ENCODE measurements at regions not wholly inside any gene's neighbourhood (a gene's known extent, or its start where the extent isn't known, plus 50 kb on each side); places are given as distances from the start of the nearest gene placed in this dataset.

DNA sequence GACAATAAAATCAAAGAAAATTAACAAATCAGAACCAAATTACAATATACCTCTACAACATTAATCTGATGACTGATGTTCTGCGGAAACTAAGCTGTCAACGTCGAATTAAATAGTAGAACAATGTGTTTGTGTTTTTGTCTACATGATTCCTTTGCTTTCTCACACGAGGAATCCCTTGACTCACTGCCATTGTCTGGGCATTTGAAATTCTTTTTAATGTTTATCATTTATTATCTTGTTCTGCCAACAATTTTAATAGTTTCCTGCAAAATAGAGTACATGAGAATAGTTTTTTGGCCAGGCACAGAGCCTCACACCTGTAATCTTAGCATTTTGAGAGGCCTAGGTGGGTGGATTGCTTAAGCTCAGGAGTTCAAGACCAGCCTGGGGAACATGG lies 76.6 kb upstream of the KRAS start (continued):
- TF ChIP-seq, protein P1, sequence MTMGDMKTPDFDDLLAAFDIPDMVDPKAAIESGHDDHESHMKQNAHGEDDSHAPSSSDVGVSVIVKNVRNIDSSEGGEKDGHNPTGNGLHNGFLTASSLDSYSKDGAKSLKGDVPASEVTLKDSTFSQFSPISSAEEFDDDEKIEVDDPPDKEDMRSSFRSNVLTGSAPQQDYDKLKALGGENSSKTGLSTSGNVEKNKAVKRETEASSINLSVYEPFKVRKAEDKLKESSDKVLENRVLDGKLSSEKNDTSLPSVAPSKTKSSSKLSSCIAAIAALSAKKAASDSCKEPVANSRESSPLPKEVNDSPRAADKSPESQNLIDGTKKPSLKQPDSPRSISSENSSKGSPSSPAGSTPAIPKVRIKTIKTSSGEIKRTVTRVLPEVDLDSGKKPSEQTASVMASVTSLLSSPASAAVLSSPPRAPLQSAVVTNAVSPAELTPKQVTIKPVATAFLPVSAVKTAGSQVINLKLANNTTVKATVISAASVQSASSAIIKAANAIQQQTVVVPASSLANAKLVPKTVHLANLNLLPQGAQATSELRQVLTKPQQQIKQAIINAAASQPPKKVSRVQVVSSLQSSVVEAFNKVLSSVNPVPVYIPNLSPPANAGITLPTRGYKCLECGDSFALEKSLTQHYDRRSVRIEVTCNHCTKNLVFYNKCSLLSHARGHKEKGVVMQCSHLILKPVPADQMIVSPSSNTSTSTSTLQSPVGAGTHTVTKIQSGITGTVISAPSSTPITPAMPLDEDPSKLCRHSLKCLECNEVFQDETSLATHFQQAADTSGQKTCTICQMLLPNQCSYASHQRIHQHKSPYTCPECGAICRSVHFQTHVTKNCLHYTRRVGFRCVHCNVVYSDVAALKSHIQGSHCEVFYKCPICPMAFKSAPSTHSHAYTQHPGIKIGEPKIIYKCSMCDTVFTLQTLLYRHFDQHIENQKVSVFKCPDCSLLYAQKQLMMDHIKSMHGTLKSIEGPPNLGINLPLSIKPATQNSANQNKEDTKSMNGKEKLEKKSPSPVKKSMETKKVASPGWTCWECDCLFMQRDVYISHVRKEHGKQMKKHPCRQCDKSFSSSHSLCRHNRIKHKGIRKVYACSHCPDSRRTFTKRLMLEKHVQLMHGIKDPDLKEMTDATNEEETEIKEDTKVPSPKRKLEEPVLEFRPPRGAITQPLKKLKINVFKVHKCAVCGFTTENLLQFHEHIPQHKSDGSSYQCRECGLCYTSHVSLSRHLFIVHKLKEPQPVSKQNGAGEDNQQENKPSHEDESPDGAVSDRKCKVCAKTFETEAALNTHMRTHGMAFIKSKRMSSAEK (CRISPR knock-in tag; IDR thresholded peaks at IDR 0.05; ENCODE audit: borderline replicate concordance), result no peak
- TF ChIP-seq ATF6 (CRISPR knock-in tag; IDR thresholded peaks at IDR 0.05) (no peak), KAT7 (CRISPR knock-in tag; IDR thresholded peaks at IDR 0.05; ENCODE audit: borderline replicate concordance) (no peak), SMAD3 (CRISPR knock-in tag; IDR thresholded peaks at IDR 0.05; ENCODE audit: borderline replicate concordance) (no peak)
- TF ChIP-seq, protein P2, sequence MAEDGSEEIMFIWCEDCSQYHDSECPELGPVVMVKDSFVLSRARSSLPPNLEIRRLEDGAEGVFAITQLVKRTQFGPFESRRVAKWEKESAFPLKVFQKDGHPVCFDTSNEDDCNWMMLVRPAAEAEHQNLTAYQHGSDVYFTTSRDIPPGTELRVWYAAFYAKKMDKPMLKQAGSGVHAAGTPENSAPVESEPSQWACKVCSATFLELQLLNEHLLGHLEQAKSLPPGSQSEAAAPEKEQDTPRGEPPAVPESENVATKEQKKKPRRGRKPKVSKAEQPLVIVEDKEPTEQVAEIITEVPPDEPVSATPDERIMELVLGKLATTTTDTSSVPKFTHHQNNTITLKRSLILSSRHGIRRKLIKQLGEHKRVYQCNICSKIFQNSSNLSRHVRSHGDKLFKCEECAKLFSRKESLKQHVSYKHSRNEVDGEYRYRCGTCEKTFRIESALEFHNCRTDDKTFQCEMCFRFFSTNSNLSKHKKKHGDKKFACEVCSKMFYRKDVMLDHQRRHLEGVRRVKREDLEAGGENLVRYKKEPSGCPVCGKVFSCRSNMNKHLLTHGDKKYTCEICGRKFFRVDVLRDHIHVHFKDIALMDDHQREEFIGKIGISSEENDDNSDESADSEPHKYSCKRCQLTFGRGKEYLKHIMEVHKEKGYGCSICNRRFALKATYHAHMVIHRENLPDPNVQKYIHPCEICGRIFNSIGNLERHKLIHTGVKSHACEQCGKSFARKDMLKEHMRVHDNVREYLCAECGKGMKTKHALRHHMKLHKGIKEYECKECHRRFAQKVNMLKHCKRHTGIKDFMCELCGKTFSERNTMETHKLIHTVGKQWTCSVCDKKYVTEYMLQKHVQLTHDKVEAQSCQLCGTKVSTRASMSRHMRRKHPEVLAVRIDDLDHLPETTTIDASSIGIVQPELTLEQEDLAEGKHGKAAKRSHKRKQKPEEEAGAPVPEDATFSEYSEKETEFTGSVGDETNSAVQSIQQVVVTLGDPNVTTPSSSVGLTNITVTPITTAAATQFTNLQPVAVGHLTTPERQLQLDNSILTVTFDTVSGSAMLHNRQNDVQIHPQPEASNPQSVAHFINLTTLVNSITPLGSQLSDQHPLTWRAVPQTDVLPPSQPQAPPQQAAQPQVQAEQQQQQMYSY (CRISPR knock-in tag; IDR thresholded peaks at IDR 0.05), result no peak
- TF ChIP-seq, protein P3, sequence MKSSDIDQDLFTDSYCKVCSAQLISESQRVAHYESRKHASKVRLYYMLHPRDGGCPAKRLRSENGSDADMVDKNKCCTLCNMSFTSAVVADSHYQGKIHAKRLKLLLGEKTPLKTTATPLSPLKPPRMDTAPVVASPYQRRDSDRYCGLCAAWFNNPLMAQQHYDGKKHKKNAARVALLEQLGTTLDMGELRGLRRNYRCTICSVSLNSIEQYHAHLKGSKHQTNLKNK (CRISPR knock-in tag; IDR thresholded peaks at IDR 0.05), result no peak

GRCh38 chr12:25326326-25326725 lies 75.6 kb upstream of the KRAS start:
- H3K4me3 Mint-ChIP-seq, result no peak overlapping the region
- no peak for ATAC-seq
- peaks cover 25% of the 10 kb centered on the region for H3K4me1 Mint-ChIP-seq
- ChIA-PET POLR2A (no interaction called here), CTCF (no interaction called here)
- no peaks in the 10 kb centered on the region for H3K27me3 Mint-ChIP-seq (ENCODE audit: low read depth)
- no peaks in the 10 kb centered on the region for H3K36me3 Mint-ChIP-seq
- no peak for DNase-seq (ENCODE audit: low spot score)
- H3K27ac Mint-ChIP-seq, result no peak overlapping the region
- no peaks in the 10 kb centered on the region for H3K9me3 Mint-ChIP-seq
- TF ChIP-seq NR1H2 (CRISPR knock-in tag; IDR thresholded peaks at IDR 0.05) (no peak), ZSCAN18 (CRISPR knock-in tag; IDR thresholded peaks at IDR 0.05) (no peak), ZNF396 (CRISPR knock-in tag; IDR thresholded peaks at IDR 0.05; ENCODE audit: borderline replicate concordance) (no peak), NFATC4 (CRISPR knock-in tag; IDR thresholded peaks at IDR 0.05) (no peak), FOXP1 (CRISPR knock-in tag; IDR thresholded peaks at IDR 0.05; ENCODE audit: borderline replicate concordance) (no peak)
- TF ChIP-seq, protein P4, sequence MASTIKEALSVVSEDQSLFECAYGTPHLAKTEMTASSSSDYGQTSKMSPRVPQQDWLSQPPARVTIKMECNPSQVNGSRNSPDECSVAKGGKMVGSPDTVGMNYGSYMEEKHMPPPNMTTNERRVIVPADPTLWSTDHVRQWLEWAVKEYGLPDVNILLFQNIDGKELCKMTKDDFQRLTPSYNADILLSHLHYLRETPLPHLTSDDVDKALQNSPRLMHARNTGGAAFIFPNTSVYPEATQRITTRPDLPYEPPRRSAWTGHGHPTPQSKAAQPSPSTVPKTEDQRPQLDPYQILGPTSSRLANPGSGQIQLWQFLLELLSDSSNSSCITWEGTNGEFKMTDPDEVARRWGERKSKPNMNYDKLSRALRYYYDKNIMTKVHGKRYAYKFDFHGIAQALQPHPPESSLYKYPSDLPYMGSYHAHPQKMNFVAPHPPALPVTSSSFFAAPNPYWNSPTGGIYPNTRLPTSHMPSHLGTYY (CRISPR knock-in tag; IDR thresholded peaks at IDR 0.05), result no peak
- TF ChIP-seq, protein P5, sequence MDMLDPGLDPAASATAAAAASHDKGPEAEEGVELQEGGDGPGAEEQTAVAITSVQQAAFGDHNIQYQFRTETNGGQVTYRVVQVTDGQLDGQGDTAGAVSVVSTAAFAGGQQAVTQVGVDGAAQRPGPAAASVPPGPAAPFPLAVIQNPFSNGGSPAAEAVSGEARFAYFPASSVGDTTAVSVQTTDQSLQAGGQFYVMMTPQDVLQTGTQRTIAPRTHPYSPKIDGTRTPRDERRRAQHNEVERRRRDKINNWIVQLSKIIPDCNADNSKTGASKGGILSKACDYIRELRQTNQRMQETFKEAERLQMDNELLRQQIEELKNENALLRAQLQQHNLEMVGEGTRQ (CRISPR knock-in tag; IDR thresholded peaks at IDR 0.05), result no peak
- TF ChIP-seq, protein P6, sequence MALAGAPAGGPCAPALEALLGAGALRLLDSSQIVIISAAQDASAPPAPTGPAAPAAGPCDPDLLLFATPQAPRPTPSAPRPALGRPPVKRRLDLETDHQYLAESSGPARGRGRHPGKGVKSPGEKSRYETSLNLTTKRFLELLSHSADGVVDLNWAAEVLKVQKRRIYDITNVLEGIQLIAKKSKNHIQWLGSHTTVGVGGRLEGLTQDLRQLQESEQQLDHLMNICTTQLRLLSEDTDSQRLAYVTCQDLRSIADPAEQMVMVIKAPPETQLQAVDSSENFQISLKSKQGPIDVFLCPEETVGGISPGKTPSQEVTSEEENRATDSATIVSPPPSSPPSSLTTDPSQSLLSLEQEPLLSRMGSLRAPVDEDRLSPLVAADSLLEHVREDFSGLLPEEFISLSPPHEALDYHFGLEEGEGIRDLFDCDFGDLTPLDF (CRISPR knock-in tag; IDR thresholded peaks at IDR 0.05), result no peak
